ENCODE measurements at regions not wholly inside any gene's neighbourhood (a gene's known extent, or its start where the extent isn't known, plus 50 kb on each side); places are given as distances from the start of the nearest gene placed in this dataset.

- no peak for DNase-seq (ENCODE audit: low read depth in 3 of 3, low spot score in 2 of 3)
Measured at GRCh38 chr14:58697930-58698642, 60.3 kb downstream of the DACT1 start.

GRCh38 chr14:58699681-58700205, 62.0 kb downstream of the DACT1 start:
- no peak for DNase-seq (ENCODE audit: low read depth in 3 of 3, low spot score in 2 of 3)

GRCh38 chr14:58701156-58701555, 63.4 kb downstream of the DACT1 start:
- DNase-seq (ENCODE audit: low read depth in 3 of 3, low spot score in 2 of 3) = no peak

GRCh38 chr14:58701604-58702003, 63.8 kb downstream of the DACT1 start:
- no peak for DNase-seq (ENCODE audit: low read depth in 3 of 3, low spot score in 2 of 3)

GRCh38 chr14:58702441-58703160, 64.8 kb downstream of the DACT1 start:
- no peak for DNase-seq (ENCODE audit: low read depth in 3 of 3, low spot score in 2 of 3)

GRCh38 chr14:58703161-58703506, 65.4 kb downstream of the DACT1 start:
- DNase-seq (ENCODE audit: low read depth in 3 of 3, low spot score in 2 of 3) = no peak

- DNase-seq (ENCODE audit: low read depth in 3 of 3, low spot score in 2 of 3) = no peak
Measured at GRCh38 chr14:58705066-58705465, 67.3 kb downstream of the DACT1 start.

GRCh38 chr14:58707949-58708348, 70.2 kb downstream of the DACT1 start:
- no peak for DNase-seq (ENCODE audit: low read depth in 3 of 3, low spot score in 2 of 3)

GRCh38 chr14:58709949-58710348, 72.2 kb downstream of the DACT1 start:
- no peak for DNase-seq (ENCODE audit: low read depth in 3 of 3, low spot score in 2 of 3)

GRCh38 chr14:58711382-58711781, 73.6 kb downstream of the DACT1 start:
- no peak for DNase-seq (ENCODE audit: low read depth in 3 of 3, low spot score in 2 of 3)

GRCh38 chr14:58712357-58712756, 74.6 kb downstream of the DACT1 start:
- no peak for DNase-seq (ENCODE audit: low read depth in 3 of 3, low spot score in 2 of 3)

GRCh38 chr14:58713677-58714076, 75.9 kb downstream of the DACT1 start:
- DNase-seq (ENCODE audit: low read depth in 3 of 3, low spot score in 2 of 3) = no peak

GRCh38 chr14:58716706-58717105, 78.9 kb downstream of the DACT1 start:
- no peak for DNase-seq (ENCODE audit: low read depth in 3 of 3, low spot score in 2 of 3)

GRCh38 chr14:58717211-58717610, 79.4 kb downstream of the DACT1 start:
- no peak for DNase-seq (ENCODE audit: low read depth in 3 of 3, low spot score in 2 of 3)

- DNase-seq (ENCODE audit: low read depth in 3 of 3, low spot score in 2 of 3) = no peak
Measured at GRCh38 chr14:58717813-58718212, 80.1 kb downstream of the DACT1 start.

GRCh38 chr14:58718226-58719205, 80.8 kb downstream of the DACT1 start:
- DNase-seq (ENCODE audit: low read depth in 3 of 3, low spot score in 2 of 3) = no peak

- no peak for DNase-seq (ENCODE audit: low read depth in 3 of 3, low spot score in 2 of 3)
Measured at GRCh38 chr14:58721723-58722122, 84.0 kb downstream of the DACT1 start.

GRCh38 chr14:58722441-58722840, 84.7 kb downstream of the DACT1 start:
- no peak for DNase-seq (ENCODE audit: low read depth in 3 of 3, low spot score in 2 of 3)

GRCh38 chr14:58724206-58724605, 86.4 kb downstream of the DACT1 start:
- DNase-seq (ENCODE audit: low read depth in 3 of 3, low spot score in 2 of 3) = no peak

- no peak for DNase-seq (ENCODE audit: low read depth in 3 of 3, low spot score in 2 of 3)
Measured at GRCh38 chr14:58724702-58725101, 86.9 kb downstream of the DACT1 start.

GRCh38 chr14:58725226-58725625, 87.5 kb downstream of the DACT1 start:
- DNase-seq (ENCODE audit: low read depth in 3 of 3, low spot score in 2 of 3) = no peak
